ENCODE measurements at regions not wholly inside any gene's neighbourhood (a gene's known extent, or its start where the extent isn't known, plus 50 kb on each side); places are given as distances from the start of the nearest gene placed in this dataset.

DNA sequence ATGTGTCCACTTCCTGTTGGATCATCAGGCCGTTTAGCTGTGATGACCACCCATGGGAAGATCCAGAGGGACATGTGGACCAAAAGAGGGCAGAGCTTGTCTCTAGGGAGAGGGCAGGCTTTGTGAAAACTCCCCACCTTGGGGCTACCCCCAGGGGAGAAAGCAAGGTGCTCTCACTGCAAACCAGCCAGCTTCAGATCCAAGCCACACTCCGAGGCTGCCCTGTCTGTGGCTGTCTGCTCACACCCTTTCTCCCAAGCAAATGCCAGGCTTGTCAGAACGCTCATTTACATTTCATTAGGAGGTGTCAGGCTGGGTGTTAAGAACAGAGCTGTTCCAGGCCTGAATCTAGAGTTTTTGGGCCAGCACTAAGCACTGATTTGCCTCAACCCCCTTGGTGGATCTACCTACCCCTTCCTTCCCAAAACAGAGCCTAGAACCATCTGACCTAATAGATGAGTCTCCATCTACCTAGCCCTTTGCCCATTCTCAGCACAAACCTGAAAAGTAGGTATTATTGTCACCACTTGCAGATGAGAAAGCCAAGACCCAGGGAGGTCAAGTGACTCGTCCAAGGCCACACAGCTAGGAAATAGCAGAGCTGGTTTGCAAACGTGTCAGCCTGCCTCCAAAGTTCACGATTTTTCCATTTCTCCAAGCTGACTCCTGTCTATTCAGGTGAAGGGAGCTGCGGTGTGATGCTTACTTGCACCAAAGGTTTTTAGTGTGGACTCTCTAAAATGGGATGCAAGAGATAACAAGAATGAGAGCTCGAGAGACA lies 130.9 kb downstream of the EMX2 start:
- Mint-ChIP-seq H3K4me3 (no peak overlapping the region), H3K9me3 (no peaks in the 10 kb centered on the region), H3K36me3 (no peaks in the 10 kb centered on the region), H3K27me3 (peaks cover 7% of the 10 kb centered on the region), H3K27ac (no peak overlapping the region), H3K4me1 (ENCODE audit: unreplicated experiment) (peaks cover 27% of the 10 kb centered on the region)
- no peak for DNase-seq (ENCODE audit: extremely low spot score, unreplicated experiment)
- TF ChIP-seq, protein P1, sequence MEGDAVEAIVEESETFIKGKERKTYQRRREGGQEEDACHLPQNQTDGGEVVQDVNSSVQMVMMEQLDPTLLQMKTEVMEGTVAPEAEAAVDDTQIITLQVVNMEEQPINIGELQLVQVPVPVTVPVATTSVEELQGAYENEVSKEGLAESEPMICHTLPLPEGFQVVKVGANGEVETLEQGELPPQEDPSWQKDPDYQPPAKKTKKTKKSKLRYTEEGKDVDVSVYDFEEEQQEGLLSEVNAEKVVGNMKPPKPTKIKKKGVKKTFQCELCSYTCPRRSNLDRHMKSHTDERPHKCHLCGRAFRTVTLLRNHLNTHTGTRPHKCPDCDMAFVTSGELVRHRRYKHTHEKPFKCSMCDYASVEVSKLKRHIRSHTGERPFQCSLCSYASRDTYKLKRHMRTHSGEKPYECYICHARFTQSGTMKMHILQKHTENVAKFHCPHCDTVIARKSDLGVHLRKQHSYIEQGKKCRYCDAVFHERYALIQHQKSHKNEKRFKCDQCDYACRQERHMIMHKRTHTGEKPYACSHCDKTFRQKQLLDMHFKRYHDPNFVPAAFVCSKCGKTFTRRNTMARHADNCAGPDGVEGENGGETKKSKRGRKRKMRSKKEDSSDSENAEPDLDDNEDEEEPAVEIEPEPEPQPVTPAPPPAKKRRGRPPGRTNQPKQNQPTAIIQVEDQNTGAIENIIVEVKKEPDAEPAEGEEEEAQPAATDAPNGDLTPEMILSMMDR (conservative IDR thresholded peaks at IDR 0.05), result no peak

DNA sequence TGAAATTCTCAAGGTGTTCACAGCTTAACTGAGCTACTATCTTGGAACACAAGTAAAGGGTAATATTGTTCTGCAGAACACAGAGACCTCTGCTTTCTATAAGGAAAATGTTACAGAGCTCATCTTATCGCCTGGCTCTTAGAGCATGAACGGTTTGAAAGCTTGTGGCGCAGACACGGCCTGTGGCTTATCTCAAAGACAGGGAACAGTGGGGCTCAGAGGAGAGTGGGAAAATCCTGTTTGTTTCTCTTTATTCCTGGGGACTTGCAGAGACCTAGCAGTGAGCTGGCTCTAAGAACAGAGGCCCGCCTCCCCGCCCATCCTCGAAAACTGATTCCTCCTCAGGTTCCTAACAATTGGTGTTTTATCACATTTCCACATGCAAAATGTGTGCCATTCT lies 131.7 kb downstream of the EMX2 start:
- Mint-ChIP-seq H3K4me1 (ENCODE audit: unreplicated experiment) (peaks cover 31% of the 10 kb centered on the region), H3K27ac (no peak overlapping the region), H3K36me3 (no peaks in the 10 kb centered on the region), H3K4me3 (no peak overlapping the region), H3K9me3 (no peaks in the 10 kb centered on the region), H3K27me3 (peaks cover 10% of the 10 kb centered on the region)
- no peak for DNase-seq (ENCODE audit: extremely low spot score, unreplicated experiment)
- TF ChIP-seq, protein P1 (conservative IDR thresholded peaks at IDR 0.05), result no peak

DNA sequence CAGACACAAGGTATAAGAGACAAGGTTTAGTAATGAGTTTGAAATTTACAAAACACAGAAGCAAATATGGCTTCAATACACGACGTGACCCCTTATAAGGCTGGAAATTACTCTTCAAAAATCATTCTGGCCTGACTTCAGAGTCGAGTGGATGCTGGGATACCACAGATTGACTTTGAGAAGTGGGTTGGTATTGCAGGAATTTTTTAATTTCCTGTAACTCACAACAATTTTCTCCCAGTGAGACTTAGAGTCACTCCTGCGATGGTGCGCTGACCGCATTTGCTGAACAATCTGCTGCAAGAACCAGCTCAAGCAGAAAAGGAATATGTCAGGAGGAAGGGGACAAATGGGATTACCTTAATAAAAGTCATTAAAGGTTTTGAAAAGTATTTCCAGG lies 132.1 kb downstream of the EMX2 start:
- no peak overlapping the region for H3K4me3 Mint-ChIP-seq
- H3K27me3 Mint-ChIP-seq, result peaks cover 10% of the 10 kb centered on the region

DNA sequence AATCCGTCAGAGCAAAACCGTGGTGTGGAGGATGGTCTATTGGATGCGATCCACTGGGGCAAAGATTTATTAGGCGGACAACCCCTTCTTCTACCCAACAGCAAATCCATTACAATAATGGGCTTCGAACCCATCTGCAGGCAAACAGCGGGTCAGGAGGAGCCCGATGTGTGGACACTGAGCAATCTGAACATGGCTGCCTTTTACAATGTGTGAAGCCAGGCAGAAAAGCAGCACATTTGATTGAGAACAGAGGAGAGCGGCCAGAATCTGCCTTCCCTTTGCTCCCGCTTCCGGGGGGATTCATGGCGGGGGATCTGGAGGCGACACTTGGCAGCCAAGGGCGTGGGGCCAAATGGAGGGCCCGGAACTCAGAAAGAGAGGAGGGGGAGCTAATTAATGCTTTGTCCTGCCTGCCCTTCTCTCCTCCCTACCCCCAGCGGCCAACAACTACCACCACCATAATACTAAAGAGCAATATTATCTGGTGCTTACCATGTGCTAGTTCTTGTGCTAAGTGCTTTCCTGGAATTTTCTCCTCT lies 133.0 kb downstream of the EMX2 start:
- no peak overlapping the region for H3K27ac Mint-ChIP-seq
- H3K4me1 Mint-ChIP-seq (ENCODE audit: unreplicated experiment), result peaks cover 31% of the 10 kb centered on the region
- H3K9me3 Mint-ChIP-seq, result no peaks in the 10 kb centered on the region
- H3K4me3 Mint-ChIP-seq, result no peak overlapping the region
- H3K27me3 Mint-ChIP-seq, result peaks cover 10% of the 10 kb centered on the region
- no peak for DNase-seq (ENCODE audit: extremely low spot score, unreplicated experiment)
- TF ChIP-seq, protein P1 (conservative IDR thresholded peaks at IDR 0.05), result no peak
- no peaks in the 10 kb centered on the region for H3K36me3 Mint-ChIP-seq

More for the DNA sequence above, 132.1 kb downstream of the EMX2 start:
- H3K9me3 Mint-ChIP-seq, result no peaks in the 10 kb centered on the region
- H3K36me3 Mint-ChIP-seq, result no peaks in the 10 kb centered on the region
- H3K4me1 Mint-ChIP-seq (ENCODE audit: unreplicated experiment), result peaks cover 31% of the 10 kb centered on the region
- H3K27ac Mint-ChIP-seq, result no peak overlapping the region
- DNase-seq (ENCODE audit: extremely low spot score, unreplicated experiment), result no peak
- TF ChIP-seq, protein P1 (conservative IDR thresholded peaks at IDR 0.05), result no peak

DNA sequence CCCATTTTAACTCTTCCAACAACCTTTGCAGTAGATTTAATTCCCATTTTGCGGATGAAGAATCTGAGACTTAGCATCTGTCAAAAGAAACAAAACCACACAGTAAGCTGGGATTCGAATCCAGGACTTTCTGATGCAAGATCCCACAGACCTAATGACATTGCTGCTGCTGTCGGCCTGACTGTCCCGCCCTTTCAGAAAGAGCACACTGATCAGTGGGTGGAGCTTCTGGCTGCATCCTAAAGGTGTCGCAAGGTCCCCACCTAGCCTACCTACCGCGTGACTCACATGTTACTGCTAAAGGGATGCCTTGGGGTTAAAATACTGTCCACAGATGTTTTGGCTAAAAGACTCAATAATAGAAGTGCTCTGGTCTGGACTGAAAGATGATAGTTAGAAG lies 134.7 kb downstream of the EMX2 start:
- DNase-seq (ENCODE audit: extremely low spot score, unreplicated experiment), result no peak
- H3K36me3 Mint-ChIP-seq, result no peaks in the 10 kb centered on the region
- TF ChIP-seq, protein P1 (conservative IDR thresholded peaks at IDR 0.05), result no peak
- peaks cover 31% of the 10 kb centered on the region for H3K4me1 Mint-ChIP-seq (ENCODE audit: unreplicated experiment)
- H3K27me3 Mint-ChIP-seq, result peaks cover 10% of the 10 kb centered on the region
- H3K4me3 Mint-ChIP-seq, result no peak overlapping the region
- H3K9me3 Mint-ChIP-seq, result no peaks in the 10 kb centered on the region
- H3K27ac Mint-ChIP-seq, result no peak overlapping the region

All from type B pancreatic cell (in vitro differentiated cells).